Heart right ventricle (tissue), 16 donors: ENCODE measurements at regions not wholly inside any gene's neighbourhood (a gene's known extent, or its start where the extent isn't known, plus 50 kb on each side); places are given as distances from the start of the nearest gene placed in this dataset.

Source experiments
- ATAC-seq, 8 donors: fragments of 200-7000 bp; cut with Tn5 transposase; one replicate each; pipeline ENCODE4 v1.9.1; 2020; ENCODE audit warnings: mild to moderate bottlenecking in 8 of 8, moderate library complexity in 8 of 8, moderate number of reproducible peaks in 1 of 8
- DNase-seq, 2 donors: peaks; one replicate each; pipeline ENCODE4 v3.0.0-alpha.2; 2020
- H3K27ac ChIP-seq, 10 donors: fragments of 200-600 bp; sonication (generic) in 2 of 10; one replicate each; pipeline versions ENCODE4 v1.5.0 to v1.8.0; 2020 to 2022; ENCODE audit warnings: mild to moderate bottlenecking in 3 of 10
- H3K27me3 ChIP-seq, 7 donors: fragments of 200-600 bp; one replicate each; pipeline ENCODE4 v1.8.0; 2021 to 2022; ENCODE audit warnings: mild to moderate bottlenecking in 2 of 7
- H3K36me3 ChIP-seq, 9 donors: fragments of 200-600 bp; sonication (generic) in 1 of 9; one replicate each; pipeline versions ENCODE4 v1.5.0 to v1.8.0; 2020 to 2022; ENCODE audit warnings: mild to moderate bottlenecking in 2 of 9
- H3K4me1 ChIP-seq, 9 donors: fragments of 200-600 bp; sonication (generic) in 1 of 9; one replicate each; pipeline versions ENCODE4 v1.5.0 to v1.8.0; 2020 to 2022; ENCODE audit warnings: mild to moderate bottlenecking in 4 of 9
- H3K4me3 ChIP-seq, 10 donors: fragments of 200-600 bp; sonication (generic) in 2 of 10; one replicate each; pipeline versions ENCODE4 v1.5.0 to v1.8.0; 2020 to 2022; ENCODE audit warnings: mild to moderate bottlenecking in 7 of 10, moderate library complexity in 2 of 10
- H3K9me3 ChIP-seq, 11 donors: fragments of 200-600 bp in 10 of 11; sonication (generic) in 2 of 11; one replicate each; pipeline versions ENCODE4 v1.5.0 to v1.8.0; 2013 to 2022; ENCODE audit warnings: mild to moderate bottlenecking in 2 of 11, control low read depth in 1 of 11, moderate library complexity in 1 of 11
- WGBS, 2 donors: extraction: QIAGEN DNeasy Blood & Tissue Kit; methylation state at CpG; one replicate each; pipeline ENCODE4 v1.1.7; 2013; ENCODE audit warnings: inconsistent platforms in 1 of 2; 5-methylcytosine and 5-hydroxymethylcytosine counted together
- intact Hi-C, 10 donors: fragments of 100-400 bp; cut with DNase I; formaldehyde crosslinking; loops; one replicate each; pipeline versions ENCODE4 v1.11.1 to v1.14.2; 2022
- TF ChIP-seq, protein P1 (sequence below), 9 donors: fragments of 200-600 bp; sonication (generic) in 2 of 9; IDR thresholded peaks; one replicate each; pipeline versions ENCODE4 v1.5.0 to v1.8.0; 2021 to 2022; ENCODE audit warnings: antibody characterized with exemption in 9 of 9, mild to moderate bottlenecking in 5 of 9, moderate library complexity in 1 of 9
- donor health status: Arrhythmogenic right ventricular cardiomyopathy.
- donor health status: ischemic (EF 13 %, LVEDD 7.1; RV severe dilation, severe dysfunction).
- donor health status: healthy with polysubstance abuse.
- donor health status: DM: no; HTN: yes; CAD: no.
- donor health status: DM: no; HTN: no; CAD: no.
- donor health status: ischemic (EF 25% LVEDD 6.9; RV normal size, moderate dysfunction).
- donor health status: ischemic (EF 25% LVEDD 5.7; RV mildly dilated, moderate dysfunction).
- donor health status: healthy.
- donor health status: DM: yes; HTN: yes; CAD: no.
- donor health status: Ischemic cardiomyopathy.
- donor health status: ischemic (EF 35%, LVEDD 5.7; RV mildly dilated, moderate dysfunction).
- donor health status: nonischemic (EF 11% LVEDD 7.7; RV severe dilation, severe dysfunction).
- donor health status: DM: yes; HTN: yes; CAD: no.
- donor health status: PGD.
- donor health status: ischemic (EF 29% LVEDD 5.4; RV normal size, mild dysfunction).
- donor health status: nonischemic (EF 23%, LVEDD 6.1; RV moderate dilation, normal function).

- TF ChIP-seq, protein P1, sequence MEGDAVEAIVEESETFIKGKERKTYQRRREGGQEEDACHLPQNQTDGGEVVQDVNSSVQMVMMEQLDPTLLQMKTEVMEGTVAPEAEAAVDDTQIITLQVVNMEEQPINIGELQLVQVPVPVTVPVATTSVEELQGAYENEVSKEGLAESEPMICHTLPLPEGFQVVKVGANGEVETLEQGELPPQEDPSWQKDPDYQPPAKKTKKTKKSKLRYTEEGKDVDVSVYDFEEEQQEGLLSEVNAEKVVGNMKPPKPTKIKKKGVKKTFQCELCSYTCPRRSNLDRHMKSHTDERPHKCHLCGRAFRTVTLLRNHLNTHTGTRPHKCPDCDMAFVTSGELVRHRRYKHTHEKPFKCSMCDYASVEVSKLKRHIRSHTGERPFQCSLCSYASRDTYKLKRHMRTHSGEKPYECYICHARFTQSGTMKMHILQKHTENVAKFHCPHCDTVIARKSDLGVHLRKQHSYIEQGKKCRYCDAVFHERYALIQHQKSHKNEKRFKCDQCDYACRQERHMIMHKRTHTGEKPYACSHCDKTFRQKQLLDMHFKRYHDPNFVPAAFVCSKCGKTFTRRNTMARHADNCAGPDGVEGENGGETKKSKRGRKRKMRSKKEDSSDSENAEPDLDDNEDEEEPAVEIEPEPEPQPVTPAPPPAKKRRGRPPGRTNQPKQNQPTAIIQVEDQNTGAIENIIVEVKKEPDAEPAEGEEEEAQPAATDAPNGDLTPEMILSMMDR (IDR thresholded peaks at IDR 0.05) = no peak
- Histone ChIP-seq H3K36me3 (no peaks in the 10 kb centered on the region), H3K9me3 (no peaks in the 10 kb centered on the region), H3K27ac (no peak overlapping the region), H3K4me1 (no peaks in the 10 kb centered on the region), H3K4me3 (no peak overlapping the region), H3K27me3 (peaks cover 0 to 55% (median 37%) of the 10 kb centered on the region in 7 donors)
- WGBS, 2 donors = 82 to 91% methylated on average over 5 of the region's 5 CpGs
- ATAC-seq (peak in 1 of 8 donors; percentile 30), DNase-seq (no peak)
- intact Hi-C loops = loop anchor here in 1 of 10 donors (2.0 kb wide), 1 partner anchor 63 kb away; no protein-coding TSS in a partner anchor
Measured at GRCh38 chr1:25055961-25056360, 125.9 kb upstream of the RUNX3 start.

GRCh38 chr1:25055324-25055780 lies 125.3 kb upstream of the RUNX3 start:
- 65% methylated on average over 13 of the region's 13 CpGs for WGBS, 2 donors
- no peak overlapping the region for H3K4me3 ChIP-seq
- no peaks in the 10 kb centered on the region for H3K36me3 ChIP-seq
- intact Hi-C loops = loop anchor here in 1 of 10 donors (2.0 kb wide), 1 partner anchor 63 kb away; no protein-coding TSS in a partner anchor
- no peak for ATAC-seq
- no peak overlapping the region for H3K27ac ChIP-seq
- H3K9me3 ChIP-seq = no peaks in the 10 kb centered on the region
- TF ChIP-seq, protein P1 (IDR thresholded peaks at IDR 0.05) = no peak
- H3K4me1 ChIP-seq = no peaks in the 10 kb centered on the region
- DNase-seq = no peak
- peaks cover 0 to 54% (median 37%) of the 10 kb centered on the region in 7 donors for H3K27me3 ChIP-seq

GRCh38 chr1:25054526-25055323 lies 124.6 kb upstream of the RUNX3 start:
- Histone ChIP-seq H3K36me3 (no peaks in the 10 kb centered on the region), H3K4me1 (peaks cover 0 to 2% (median 0%) of the 10 kb centered on the region in 9 donors), H3K4me3 (no peak overlapping the region), H3K9me3 (no peaks in the 10 kb centered on the region), H3K27ac (no peak overlapping the region), H3K27me3 (peaks cover 0 to 54% (median 37%) of the 10 kb centered on the region in 7 donors)
- intact Hi-C loops = loop anchor here in 1 of 10 donors (2.0 kb wide), 1 partner anchor 62 kb away; no protein-coding TSS in a partner anchor
- ATAC-seq (no peak), DNase-seq (no peak)
- TF ChIP-seq, protein P1 (IDR thresholded peaks at IDR 0.05) = no peak
- WGBS, 2 donors = 53 to 54% methylated on average over 15 of the region's 15 CpGs

GRCh38 chr1:25053576-25054250 lies 123.6 kb upstream of the RUNX3 start:
- H3K27me3 ChIP-seq = peaks cover 0 to 54% (median 37%) of the 10 kb centered on the region in 7 donors

More at GRCh38 chr1:25053576-25054250, 123.6 kb upstream of the RUNX3 start:
- intact Hi-C loops = loop anchor here in 1 of 10 donors (2.0 kb wide), 1 partner anchor 61 kb away; no protein-coding TSS in a partner anchor
- 81 to 88% methylated on average over 12 of the region's 12 CpGs for WGBS, 2 donors
- ATAC-seq = no peak
- no peak for DNase-seq
- Histone ChIP-seq H3K9me3 (no peaks in the 10 kb centered on the region), H3K27ac (no peak overlapping the region), H3K4me3 (no peak overlapping the region), H3K36me3 (no peaks in the 10 kb centered on the region), H3K4me1 (peaks cover 0 to 11% (median 0%) of the 10 kb centered on the region in 9 donors)
- TF ChIP-seq, protein P1 (IDR thresholded peaks at IDR 0.05) = no peak
